ENCODE measurements at regions not wholly inside any gene's neighbourhood (a gene's known extent, or its start where the extent isn't known, plus 50 kb on each side); places are given as distances from the start of the nearest gene placed in this dataset.
A peak's percentile ranks its signal among the peaks of the same experiment; 100 is the strongest.

DNA sequence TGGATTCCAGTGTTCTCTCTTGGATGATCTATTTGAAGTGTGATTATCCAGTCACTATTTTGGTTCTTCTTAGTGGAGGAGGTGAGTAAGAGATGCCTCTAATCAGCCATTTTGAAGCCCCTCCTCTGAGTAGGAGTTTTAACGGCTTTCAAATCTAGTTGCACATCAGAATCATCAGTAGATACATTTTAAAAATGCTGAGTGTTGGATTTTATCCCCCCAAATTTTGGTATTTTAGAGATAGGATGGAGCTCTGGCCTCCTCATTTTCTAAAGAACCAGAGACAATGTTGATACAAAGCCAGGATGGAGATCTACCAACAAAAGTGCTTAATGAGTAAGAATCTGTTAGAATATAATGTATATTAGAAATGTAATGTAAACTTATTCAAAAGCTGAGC is 1061.0 kb upstream of the WWC1 start:
- intact Hi-C loops (cut with DNase I): no loop called here
- Histone ChIP-seq H3K4me3 (no peak overlapping the region), H3K27ac (no peak overlapping the region), H3K9me3 (no peaks in the 10 kb centered on the region), H3K36me3 (no peaks in the 10 kb centered on the region), H3K27me3 (no peaks in the 10 kb centered on the region), H3K4me1 (no peaks in the 10 kb centered on the region)
- ATAC-seq (no peak), FAIRE-seq (no peak), DNase-seq (no peak)
- TF ChIP-seq, protein P1, sequence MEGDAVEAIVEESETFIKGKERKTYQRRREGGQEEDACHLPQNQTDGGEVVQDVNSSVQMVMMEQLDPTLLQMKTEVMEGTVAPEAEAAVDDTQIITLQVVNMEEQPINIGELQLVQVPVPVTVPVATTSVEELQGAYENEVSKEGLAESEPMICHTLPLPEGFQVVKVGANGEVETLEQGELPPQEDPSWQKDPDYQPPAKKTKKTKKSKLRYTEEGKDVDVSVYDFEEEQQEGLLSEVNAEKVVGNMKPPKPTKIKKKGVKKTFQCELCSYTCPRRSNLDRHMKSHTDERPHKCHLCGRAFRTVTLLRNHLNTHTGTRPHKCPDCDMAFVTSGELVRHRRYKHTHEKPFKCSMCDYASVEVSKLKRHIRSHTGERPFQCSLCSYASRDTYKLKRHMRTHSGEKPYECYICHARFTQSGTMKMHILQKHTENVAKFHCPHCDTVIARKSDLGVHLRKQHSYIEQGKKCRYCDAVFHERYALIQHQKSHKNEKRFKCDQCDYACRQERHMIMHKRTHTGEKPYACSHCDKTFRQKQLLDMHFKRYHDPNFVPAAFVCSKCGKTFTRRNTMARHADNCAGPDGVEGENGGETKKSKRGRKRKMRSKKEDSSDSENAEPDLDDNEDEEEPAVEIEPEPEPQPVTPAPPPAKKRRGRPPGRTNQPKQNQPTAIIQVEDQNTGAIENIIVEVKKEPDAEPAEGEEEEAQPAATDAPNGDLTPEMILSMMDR (IDR thresholded peaks at IDR 0.05): no peak
- WGBS, 2 donors: 78 to 97% methylated on average over 1 of the region's 1 CpG

DNA sequence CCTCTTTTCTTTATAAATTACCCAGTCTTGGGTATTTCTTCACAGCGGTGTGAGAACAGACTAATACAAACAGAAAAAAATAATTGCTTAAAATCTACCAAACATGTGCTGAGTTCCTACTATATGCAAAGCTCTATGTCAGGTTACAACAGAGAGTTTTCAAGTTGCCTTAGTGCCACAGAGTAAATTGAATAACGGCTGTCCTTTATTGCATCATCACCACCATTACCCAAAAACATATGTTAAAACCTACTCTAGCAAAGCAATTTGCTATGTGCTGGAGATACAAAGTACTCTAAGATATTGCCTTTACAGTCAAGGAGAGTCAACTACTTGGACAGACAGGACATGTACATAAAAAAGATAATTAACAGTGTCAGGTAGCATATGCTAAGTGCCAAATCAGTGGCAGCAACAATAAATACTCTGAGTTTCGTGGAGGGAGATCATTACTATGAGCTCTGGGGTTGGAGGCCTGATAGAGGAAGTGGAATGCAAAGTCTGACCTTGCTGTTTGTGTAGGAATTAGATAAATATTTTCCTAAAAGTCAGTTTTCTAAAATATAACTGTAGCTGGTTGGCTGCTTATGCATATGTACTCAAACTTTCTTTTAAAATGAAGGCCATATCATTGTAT is 1058.7 kb upstream of the WWC1 start:
- 80 to 82% methylated on average over 3 of the region's 3 CpGs for WGBS, 2 donors
- Histone ChIP-seq H3K36me3 (no peaks in the 10 kb centered on the region), H3K27me3 (no peaks in the 10 kb centered on the region), H3K4me3 (no peak overlapping the region), H3K4me1 (no peaks in the 10 kb centered on the region), H3K9me3 (no peaks in the 10 kb centered on the region), H3K27ac (no peak overlapping the region)
- ATAC-seq: no peak
- DNase-seq: no peak
- TF ChIP-seq, protein P1 (IDR thresholded peaks at IDR 0.05): no peak
- no peak for FAIRE-seq
- intact Hi-C loops (cut with DNase I): no loop called here

GRCh38 chr5:167233507-167234220 is 1057.8 kb upstream of the WWC1 start:
- H3K27me3 ChIP-seq: no peaks in the 10 kb centered on the region
- no peak overlapping the region for H3K27ac ChIP-seq
- no peaks in the 10 kb centered on the region for H3K9me3 ChIP-seq
- no peak overlapping the region for H3K4me3 ChIP-seq
- no peaks in the 10 kb centered on the region for H3K36me3 ChIP-seq
- H3K4me1 ChIP-seq: no peaks in the 10 kb centered on the region
- ATAC-seq (no peak), FAIRE-seq (peak; percentile 73), DNase-seq (no peak)
- intact Hi-C loops (cut with DNase I): no loop called here
- WGBS, 2 donors: 77 to 86% methylated on average over 3 of the region's 3 CpGs
- TF ChIP-seq, protein P1 (IDR thresholded peaks at IDR 0.05): no peak

DNA sequence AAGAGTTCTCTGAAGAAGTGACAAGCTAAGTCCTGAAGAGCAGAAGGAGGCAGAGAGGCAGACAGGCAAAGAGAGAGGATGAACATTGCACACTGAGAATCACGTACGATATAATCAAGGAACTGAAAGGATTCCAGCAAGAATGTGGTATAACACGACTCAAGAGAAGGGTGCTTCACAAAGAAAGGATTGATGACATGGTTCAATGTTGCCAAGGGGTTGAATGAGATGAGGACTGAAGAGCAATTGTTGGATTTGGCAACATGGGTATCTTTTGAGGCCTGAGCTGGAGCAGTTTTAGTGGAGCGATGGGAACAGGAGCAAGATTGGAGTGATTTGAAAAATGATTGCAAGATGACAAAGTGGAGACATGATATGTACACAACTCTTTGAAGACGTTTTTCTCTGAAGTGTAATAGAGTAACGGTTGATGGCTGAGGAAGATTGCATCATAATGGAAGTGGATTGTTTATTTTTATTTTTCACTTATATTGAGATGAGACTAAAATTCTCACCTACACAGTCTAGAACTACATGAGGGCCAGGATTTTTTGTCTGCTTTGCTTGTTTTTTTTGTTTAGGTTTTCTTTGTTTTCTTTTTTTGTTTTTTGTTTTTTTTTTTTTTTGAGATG is 1049.9 kb upstream of the WWC1 start:
- Histone ChIP-seq H3K36me3 (no peaks in the 10 kb centered on the region), H3K9me3 (no peaks in the 10 kb centered on the region), H3K27me3 (no peaks in the 10 kb centered on the region), H3K4me3 (no peak overlapping the region), H3K4me1 (no peaks in the 10 kb centered on the region), H3K27ac (no peak overlapping the region)
- FAIRE-seq (no peak), DNase-seq (no peak), ATAC-seq (no peak)
- TF ChIP-seq, protein P1 (IDR thresholded peaks at IDR 0.05): no peak
- intact Hi-C loops (cut with DNase I): no loop called here
- 69 to 76% methylated on average over 6 of the region's 6 CpGs for WGBS, 2 donors

DNA sequence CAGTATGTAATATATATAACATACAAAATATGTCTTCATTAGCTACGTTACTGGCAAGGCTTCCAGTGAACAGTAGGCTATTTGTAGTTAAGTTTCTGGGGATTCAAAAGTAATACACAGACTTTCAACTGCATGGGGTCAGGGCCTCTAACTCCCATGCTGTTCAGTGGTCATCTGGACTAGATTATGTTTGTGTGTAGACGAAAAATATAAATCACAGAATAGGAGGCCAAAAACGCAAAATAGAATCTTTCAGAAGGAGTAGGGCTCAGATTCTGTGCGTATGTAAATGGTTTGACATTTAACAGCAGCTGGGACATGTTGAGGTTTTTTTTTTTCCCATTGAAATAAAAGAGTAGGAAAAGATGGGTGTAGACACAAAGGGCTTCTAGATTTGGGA is 1048.7 kb upstream of the WWC1 start:
- no peak for ATAC-seq
- intact Hi-C loops (cut with DNase I): no loop called here
- TF ChIP-seq, protein P1 (IDR thresholded peaks at IDR 0.05): no peak
- no peak for DNase-seq
- Histone ChIP-seq H3K9me3 (no peaks in the 10 kb centered on the region), H3K27ac (no peak overlapping the region), H3K27me3 (no peaks in the 10 kb centered on the region), H3K36me3 (no peaks in the 10 kb centered on the region), H3K4me3 (no peak overlapping the region), H3K4me1 (no peaks in the 10 kb centered on the region)
- 68 to 80% methylated on average over 4 of the region's 4 CpGs for WGBS, 2 donors
- no peak for FAIRE-seq

Measured in pancreas (tissue), 10 donors.